OCI-LY7 (cell line): ENCODE measurements at regions not wholly inside any gene's neighbourhood (a gene's known extent, or its start where the extent isn't known, plus 50 kb on each side); places are given as distances from the start of the nearest gene placed in this dataset.
"Not testable (repeated sequence)": the region's sequence is repeated elsewhere in the genome, so short reads cannot be mapped to it uniquely, and the experiment has no call there.

Experiments used
- BruUV-seq: library from RNA; stranded (reverse); fragments of 400-500 nt; replicated peaks from 2 replicates; lab custom pipeline; 2021; lab: Mats Ljungman, UMichigan
- CTCF ChIA-PET: fragments of 300-600 bp; sonication (Branson Sonifier 250); formaldehyde crosslinking; loops from one replicate; lab custom pipeline; 2022; ENCODE audit warnings: antibody characterized with exemption; ENCODE audit not compliant: unreplicated experiment; lab: Charles Lee
- POLR2A ChIA-PET: fragments of 300-600 bp; sonication (Branson Sonifier 250); formaldehyde crosslinking; loops from one replicate; lab custom pipeline; 2022; ENCODE audit warnings: antibody characterized with exemption; lab: Charles Lee
- DNase-seq: peaks from one replicate; pipeline ENCODE4 v3.0.0-alpha.2; 2015; ENCODE audit warnings: low spot score
- H2AFZ ChIP-seq: fragments of 200-600 bp; sonication (generic), shearing (Covaris generic); 2 replicates; pipeline ENCODE4 v1.6.1; 2014; ENCODE audit warnings: mild to moderate bottlenecking, antibody characterized with exemption, low read length, moderate library complexity
- H3K27ac ChIP-seq: fragments of 200-600 bp; sonication (generic); 2 replicates; pipeline ENCODE4 v1.5.1; 2014; ENCODE audit warnings: mixed run types, low read depth, mild to moderate bottlenecking, moderate library complexity, low read length, inconsistent platforms; ENCODE audit not compliant: poor library complexity, severe bottlenecking
- H3K36me3 ChIP-seq: fragments of 200-600 bp; sonication (generic); 2 replicates; pipeline ENCODE4 v1.6.1; 2014; ENCODE audit warnings: mild to moderate bottlenecking, antibody characterized with exemption, low read length, moderate library complexity, mixed read lengths; ENCODE audit not compliant: insufficient read depth
- H3K4me1 ChIP-seq: fragments of 200-600 bp; sonication (generic); 2 replicates; pipeline ENCODE4 v1.5.1; 2014; ENCODE audit warnings: mild to moderate bottlenecking, low read length; ENCODE audit not compliant: insufficient read depth, poor library complexity, severe bottlenecking
- H3K4me2 ChIP-seq: fragments of 200-600 bp; sonication (generic); 2 replicates; pipeline ENCODE4 v1.6.1; 2014; ENCODE audit warnings: mild to moderate bottlenecking, low read length
- H3K4me3 ChIP-seq: fragments of 200-600 bp; sonication (generic); 2 replicates; pipeline ENCODE4 v1.5.1; 2014; ENCODE audit warnings: mild to moderate bottlenecking, low read depth, low read length; ENCODE audit not compliant: poor library complexity, severe bottlenecking
- H3K79me2 ChIP-seq: fragments of 200-600 bp; sonication (generic); 2 replicates; pipeline ENCODE4 v1.6.1; 2016; ENCODE audit warnings: low read depth, mild to moderate bottlenecking, low read length, moderate library complexity, mixed read lengths; ENCODE audit not compliant: insufficient read depth
- H3K9me2 ChIP-seq: fragments of 200-600 bp; sonication (generic); 2 replicates; pipeline ENCODE4 v1.6.1; 2016; ENCODE audit warnings: mild to moderate bottlenecking, low read length, mixed read lengths; ENCODE audit not compliant: insufficient read depth
- H3K9me3 ChIP-seq: fragments of 200-600 bp; sonication (generic); 2 replicates; pipeline ENCODE4 v1.6.1; 2014; ENCODE audit warnings: mild to moderate bottlenecking, mixed run types, low read length, mixed read lengths
- H4K20me1 ChIP-seq: fragments of 200-600 bp; sonication (generic); 2 replicates; pipeline ENCODE4 v1.6.1; 2014; ENCODE audit warnings: mild to moderate bottlenecking, antibody characterized with exemption, low read length, moderate library complexity, mixed read lengths; ENCODE audit not compliant: insufficient read depth
- EZH2phosphoT487 ChIP-seq: fragments of 200-600 bp; sonication (generic); IDR thresholded peaks from 2 replicates; pipeline ENCODE4 v1.6.1; 2018; ENCODE audit warnings: low read depth, borderline replicate concordance, mild to moderate bottlenecking, mixed run types, antibody characterized with exemption, low read length, moderate library complexity, mixed read lengths
- intact Hi-C: fragments of 100-400 bp; cut with micrococcal nuclease; formaldehyde crosslinking; loops from one replicate; pipeline ENCODE4 v1.10.0; 2022; ENCODE audit not compliant: unreplicated experiment
- TF ChIP-seq, protein P1 (sequence below): fragments of 200-600 bp; sonication (generic); conservative IDR thresholded peaks from 2 replicates; pipeline ENCODE4 v1.5.1; 2014; ENCODE audit warnings: mild to moderate bottlenecking, antibody characterized with exemption, low read length, moderate library complexity, mixed read lengths

DNA sequence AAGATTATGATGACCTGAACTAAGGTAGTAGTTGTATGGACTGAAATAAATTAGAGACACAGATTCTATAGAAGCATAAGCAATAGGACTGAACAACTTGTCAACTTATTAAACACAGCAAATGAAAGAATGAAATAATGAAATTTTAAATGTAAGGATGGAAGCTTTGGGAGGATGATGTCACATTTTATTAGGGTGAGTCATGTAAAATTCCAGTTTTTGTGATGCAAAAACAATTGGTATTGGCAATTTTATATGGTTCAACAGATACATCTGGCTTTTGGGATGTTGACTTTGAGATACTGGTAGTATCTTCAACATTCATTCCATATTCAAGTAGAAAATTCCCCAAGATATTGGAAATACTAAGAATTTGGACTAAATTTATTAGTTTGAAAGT lies 72.7 kb upstream of the IL15 start:
- CTCF ChIA-PET: no interaction called here
- DNase-seq: no peak

GRCh38 chr4:141564961-141565360 lies 71.4 kb upstream of the IL15 start:
- H3K4me2 ChIP-seq, DNase-seq, H2AFZ ChIP-seq, H3K36me3 ChIP-seq, H3K4me3 ChIP-seq, H4K20me1 ChIP-seq, BruUV-seq, H3K27ac ChIP-seq, intact Hi-C loops, POLR2A ChIA-PET, CTCF ChIA-PET, H3K79me2 ChIP-seq, H3K4me1 ChIP-seq, H3K9me3 ChIP-seq, H3K9me2 ChIP-seq: not testable (repeated sequence)

More for the DNA sequence above, 72.7 kb upstream of the IL15 start:
- H3K9me3 ChIP-seq: no peaks in the 10 kb centered on the region
- no peak overlapping the region for H3K4me2 ChIP-seq
- H2AFZ ChIP-seq: no peak overlapping the region
- intact Hi-C loops: no loop called here
- H3K4me1 ChIP-seq: no peaks in the 10 kb centered on the region
- H3K36me3 ChIP-seq: no peaks in the 10 kb centered on the region
- H3K27ac ChIP-seq: no peak overlapping the region
- H3K4me3 ChIP-seq: no peak overlapping the region
- H3K9me2 ChIP-seq: no peaks in the 10 kb centered on the region
- H3K79me2 ChIP-seq: no peaks in the 10 kb centered on the region
- no peaks in the 10 kb centered on the region for H4K20me1 ChIP-seq
- no TSS peak for BruUV-seq
- no peak for TF ChIP-seq EZH2phosphoT487
- TF ChIP-seq, protein P1, sequence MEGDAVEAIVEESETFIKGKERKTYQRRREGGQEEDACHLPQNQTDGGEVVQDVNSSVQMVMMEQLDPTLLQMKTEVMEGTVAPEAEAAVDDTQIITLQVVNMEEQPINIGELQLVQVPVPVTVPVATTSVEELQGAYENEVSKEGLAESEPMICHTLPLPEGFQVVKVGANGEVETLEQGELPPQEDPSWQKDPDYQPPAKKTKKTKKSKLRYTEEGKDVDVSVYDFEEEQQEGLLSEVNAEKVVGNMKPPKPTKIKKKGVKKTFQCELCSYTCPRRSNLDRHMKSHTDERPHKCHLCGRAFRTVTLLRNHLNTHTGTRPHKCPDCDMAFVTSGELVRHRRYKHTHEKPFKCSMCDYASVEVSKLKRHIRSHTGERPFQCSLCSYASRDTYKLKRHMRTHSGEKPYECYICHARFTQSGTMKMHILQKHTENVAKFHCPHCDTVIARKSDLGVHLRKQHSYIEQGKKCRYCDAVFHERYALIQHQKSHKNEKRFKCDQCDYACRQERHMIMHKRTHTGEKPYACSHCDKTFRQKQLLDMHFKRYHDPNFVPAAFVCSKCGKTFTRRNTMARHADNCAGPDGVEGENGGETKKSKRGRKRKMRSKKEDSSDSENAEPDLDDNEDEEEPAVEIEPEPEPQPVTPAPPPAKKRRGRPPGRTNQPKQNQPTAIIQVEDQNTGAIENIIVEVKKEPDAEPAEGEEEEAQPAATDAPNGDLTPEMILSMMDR: no peak
- POLR2A ChIA-PET: interaction anchor here (1.0 kb wide), 1 partner anchor 118 kb away, joined by 3 read pairs; no protein-coding TSS in a partner anchor

- H2AFZ ChIP-seq: no peak overlapping the region
- H3K9me3 ChIP-seq: no peaks in the 10 kb centered on the region
- DNase-seq: no peak
- no peaks in the 10 kb centered on the region for H3K9me2 ChIP-seq
- intact Hi-C loops: no loop called here
- no peaks in the 10 kb centered on the region for H3K79me2 ChIP-seq
- no peak for TF ChIP-seq EZH2phosphoT487
- TF ChIP-seq, protein P1: no peak
- ChIA-PET CTCF (no interaction called here), POLR2A (no interaction called here)
- no peaks in the 10 kb centered on the region for H3K4me1 ChIP-seq
- no peak overlapping the region for H3K4me3 ChIP-seq
- no TSS peak for BruUV-seq
- H3K36me3 ChIP-seq: no peaks in the 10 kb centered on the region
- H3K27ac ChIP-seq: no peak overlapping the region
- no peaks in the 10 kb centered on the region for H4K20me1 ChIP-seq
- no peak overlapping the region for H3K4me2 ChIP-seq
Measured at GRCh38 chr4:141565379-141566089, 70.8 kb upstream of the IL15 start.
